Mesenchymal stem cell (in vitro differentiated cells and primary cell): ENCODE measurements at regions not wholly inside any gene's neighbourhood (a gene's known extent, or its start where the extent isn't known, plus 50 kb on each side); places are given as distances from the start of the nearest gene placed in this dataset.

Experiments
- DNase-seq: peaks from one replicate; pipeline ENCODE4 v3.0.0-alpha.2; 2013
- H2AFZ ChIP-seq: one replicate; pipeline ENCODE4 v1.6.1; 2013; ENCODE audit warnings: low read depth, mild to moderate bottlenecking, control low read depth, inconsistent platforms, low read length, moderate library complexity
- H2AK5ac ChIP-seq: 2 replicates; pipeline ENCODE4 v1.6.1; 2013; ENCODE audit warnings: low read length, moderate library complexity, mild to moderate bottlenecking, inconsistent platforms; ENCODE audit not compliant: severe bottlenecking
- H2BK120ac ChIP-seq: one replicate; pipeline ENCODE4 v1.6.1; 2013; ENCODE audit warnings: low read depth, mild to moderate bottlenecking, inconsistent platforms, low read length, moderate library complexity
- H2BK12ac ChIP-seq, 2 experiments: one replicate each; pipeline ENCODE4 v1.6.1; 2013; ENCODE audit warnings: inconsistent platforms in 2 of 2, low read length in 2 of 2, mild to moderate bottlenecking in 2 of 2, moderate library complexity in 2 of 2, control low read depth in 1 of 2
- H2BK15ac ChIP-seq: one replicate; pipeline ENCODE4 v1.6.1; 2013; ENCODE audit warnings: mild to moderate bottlenecking, low read depth, inconsistent platforms; ENCODE audit not compliant: poor library complexity, severe bottlenecking
- H2BK5ac ChIP-seq: 2 replicates; pipeline ENCODE4 v1.6.1; 2013; ENCODE audit warnings: low read depth, mild to moderate bottlenecking, low read length, control low read depth, inconsistent platforms; ENCODE audit not compliant: poor library complexity, severe bottlenecking
- H3K14ac ChIP-seq, 2 experiments: one replicate each; pipeline ENCODE4 v1.6.1; 2013; ENCODE audit warnings: inconsistent platforms in 2 of 2, low read length in 2 of 2, control low read depth in 1 of 2, mild to moderate bottlenecking in 1 of 2, moderate library complexity in 1 of 2
- H3K18ac ChIP-seq, 2 experiments: one replicate each; pipeline ENCODE4 v1.6.1; 2013; ENCODE audit warnings: inconsistent platforms in 2 of 2, low read length in 2 of 2, control low read depth in 1 of 2, low read depth in 1 of 2, mild to moderate bottlenecking in 1 of 2
- H3K23ac ChIP-seq, 2 experiments: one replicate each; pipeline ENCODE4 v1.6.1; 2013; ENCODE audit warnings: inconsistent platforms in 2 of 2, low read length in 2 of 2, mild to moderate bottlenecking in 2 of 2, moderate library complexity in 2 of 2, control low read depth in 1 of 2
- H3K27ac ChIP-seq: 2 replicates; pipeline ENCODE4 v1.5.1; 2013; ENCODE audit warnings: mild to moderate bottlenecking, moderate library complexity, low read length, control low read depth, inconsistent platforms; ENCODE audit not compliant: poor library complexity, severe bottlenecking
- H3K27me3 ChIP-seq, 2 experiments: 2 replicates each; pipeline versions ENCODE4 v1.6.1 to v1.7.0; 2013; ENCODE audit warnings: low read length in 2 of 2, mild to moderate bottlenecking in 2 of 2, moderate library complexity in 2 of 2, control low read depth in 1 of 2, inconsistent platforms in 1 of 2; ENCODE audit not compliant: control insufficient read depth in 1 of 2, insufficient read depth in 1 of 2
- H3K36me3 ChIP-seq, 2 experiments: 2 replicates each; pipeline versions ENCODE4 v1.6.1 to v1.7.0; 2013; ENCODE audit warnings: low read length in 2 of 2, control low read depth in 1 of 2, inconsistent platforms in 1 of 2, low read depth in 1 of 2, mild to moderate bottlenecking in 1 of 2; ENCODE audit not compliant: insufficient read depth in 2 of 2, control insufficient read depth in 1 of 2
- H3K4ac ChIP-seq, 2 experiments: one replicate each; pipeline ENCODE4 v1.6.1; 2013; ENCODE audit warnings: inconsistent platforms in 2 of 2, low read length in 2 of 2, mild to moderate bottlenecking in 2 of 2, moderate library complexity in 2 of 2, control low read depth in 1 of 2, low read depth in 1 of 2
- H3K4me1 ChIP-seq: 2 replicates; pipeline ENCODE4 v1.6.1; 2013; ENCODE audit warnings: low read depth, low read length, control low read depth; ENCODE audit not compliant: control insufficient read depth, insufficient read depth
- H3K4me2 ChIP-seq: 2 replicates; pipeline ENCODE4 v1.6.1; 2013; ENCODE audit warnings: low read length, mild to moderate bottlenecking, inconsistent platforms; ENCODE audit not compliant: poor library complexity, severe bottlenecking
- H3K4me3 ChIP-seq, 2 experiments: 2 replicates each; pipeline versions ENCODE4 v1.5.1 to v1.7.0; 2013; ENCODE audit warnings: low read length in 2 of 2, mild to moderate bottlenecking in 2 of 2, control low read depth in 1 of 2, low read depth in 1 of 2; ENCODE audit not compliant: insufficient read depth in 1 of 2
- H3K79me1 ChIP-seq: replicated peaks from 2 replicates; pipeline ENCODE4 v1.6.1; 2013; ENCODE audit warnings: mild to moderate bottlenecking, control low read depth, low read length, inconsistent platforms; ENCODE audit not compliant: poor library complexity, severe bottlenecking
- H3K9ac ChIP-seq: 2 replicates; pipeline ENCODE4 v1.7.0; 2013; ENCODE audit warnings: mild to moderate bottlenecking, low read length, moderate library complexity
- H3K9me3 ChIP-seq: 2 replicates; pipeline ENCODE4 v1.7.0; 2013; ENCODE audit warnings: mild to moderate bottlenecking, low read length; ENCODE audit not compliant: control insufficient read depth
- H4K8ac ChIP-seq: one replicate; pipeline ENCODE4 v1.6.1; 2013; ENCODE audit warnings: inconsistent platforms, mild to moderate bottlenecking, low read length, moderate library complexity
- H4K91ac ChIP-seq: one replicate; pipeline ENCODE4 v1.6.1; 2013; ENCODE audit warnings: mild to moderate bottlenecking, low read length, inconsistent platforms
- WGBS: methylation state at CpG from one replicate; pipeline ENCODE4 v1.1.7; 2013; ENCODE audit warnings: mixed read lengths; 5-methylcytosine and 5-hydroxymethylcytosine counted together

GRCh38 chr18:29779096-29779495 lies 1263.4 kb downstream of the DSC3 start:
- Histone ChIP-seq H3K9ac (no peak overlapping the region), H3K4me1 (no peaks in the 10 kb centered on the region), H3K4me2 (no peak overlapping the region), H2BK15ac (no peak overlapping the region), H4K8ac (no peak overlapping the region), H4K91ac (no peak overlapping the region), H2BK5ac (no peak overlapping the region), H2AFZ (no peak overlapping the region), H3K4ac (no peak overlapping the region), H3K4me3 (no peak overlapping the region), H3K36me3 (no peaks in the 10 kb centered on the region), H2AK5ac (no peak overlapping the region), H2BK12ac (no peak overlapping the region), H2BK120ac (no peak overlapping the region), H3K23ac (no peak overlapping the region), H3K79me1 (no peaks in the 10 kb centered on the region), H3K18ac (no peak overlapping the region), H3K9me3 (no peaks in the 10 kb centered on the region), H3K27ac (no peak overlapping the region), H3K14ac (no peak overlapping the region), H3K27me3 (no peaks in the 10 kb centered on the region)
- no CpG with 5 or more reads among the region's 1 CpG for WGBS
- peak; percentile 34 for DNase-seq

GRCh38 chr18:29753379-29753778 lies 1289.2 kb downstream of the DSC3 start:
- Histone ChIP-seq H2AFZ (no peak overlapping the region), H3K23ac (no peak overlapping the region), H3K9me3 (peaks cover 7% of the 10 kb centered on the region), H3K27ac (no peak overlapping the region), H4K8ac (no peak overlapping the region), H2BK12ac (no peak overlapping the region), H3K36me3 (no peaks in the 10 kb centered on the region), H3K79me1 (no peaks in the 10 kb centered on the region), H2AK5ac (no peak overlapping the region), H2BK120ac (no peak overlapping the region), H4K91ac (no peak overlapping the region), H3K4me2 (no peak overlapping the region), H3K14ac (no peak overlapping the region), H2BK5ac (no peak overlapping the region), H3K27me3 (no peaks in the 10 kb centered on the region), H2BK15ac (no peak overlapping the region), H3K18ac (no peak overlapping the region), H3K4me3 (no peak overlapping the region), H3K4me1 (no peaks in the 10 kb centered on the region), H3K4ac (no peak overlapping the region), H3K9ac (no peak overlapping the region)
- peak; percentile 57 for DNase-seq
- WGBS: 52% methylated on average over 2 of the region's 4 CpGs

- Histone ChIP-seq H3K9ac (no peak overlapping the region), H4K8ac (no peak overlapping the region), H2BK12ac (no peak overlapping the region), H3K9me3 (peaks cover 2% of the 10 kb centered on the region), H3K79me1 (no peaks in the 10 kb centered on the region), H2AK5ac (no peak overlapping the region), H2AFZ (no peak overlapping the region), H3K14ac (no peak overlapping the region), H3K27me3 (no peaks in the 10 kb centered on the region), H2BK120ac (no peak overlapping the region), H3K18ac (no peak overlapping the region), H3K4me3 (no peak overlapping the region), H3K36me3 (no peaks in the 10 kb centered on the region), H2BK5ac (no peak overlapping the region), H4K91ac (no peak overlapping the region), H3K4me1 (no peaks in the 10 kb centered on the region), H3K4me2 (no peak overlapping the region), H3K4ac (no peak overlapping the region), H2BK15ac (no peak overlapping the region), H3K27ac (no peak overlapping the region), H3K23ac (no peak overlapping the region)
- DNase-seq: peak; percentile 68
- WGBS: 83% methylated on average over 1 of the region's 1 CpG
Observed at GRCh38 chr18:29749704-29750103, 1292.8 kb downstream of the DSC3 start.

- Histone ChIP-seq H3K36me3 (no peaks in the 10 kb centered on the region), H4K91ac (no peak overlapping the region), H3K4me2 (no peak overlapping the region), H2AFZ (no peak overlapping the region), H3K4me1 (no peaks in the 10 kb centered on the region), H3K14ac (no peak overlapping the region), H3K4ac (no peak overlapping the region), H2BK5ac (no peak overlapping the region), H2BK12ac (no peak overlapping the region), H2BK15ac (no peak overlapping the region), H3K4me3 (no peak overlapping the region), H3K9me3 (no peaks in the 10 kb centered on the region), H3K27ac (no peak overlapping the region), H4K8ac (no peak overlapping the region), H2AK5ac (no peak overlapping the region), H2BK120ac (no peak overlapping the region), H3K9ac (no peak overlapping the region), H3K79me1 (no peaks in the 10 kb centered on the region), H3K27me3 (no peaks in the 10 kb centered on the region), H3K18ac (no peak overlapping the region), H3K23ac (no peak overlapping the region)
- no peak for DNase-seq
- WGBS: no CpG with 5 or more reads among the region's 1 CpG
Observed at GRCh38 chr18:29741461-29741860, 1301.1 kb downstream of the DSC3 start.
